ENCODE measurements at regions not wholly inside any gene's neighbourhood (a gene's known extent, or its start where the extent isn't known, plus 50 kb on each side); places are given as distances from the start of the nearest gene placed in this dataset.

DNA sequence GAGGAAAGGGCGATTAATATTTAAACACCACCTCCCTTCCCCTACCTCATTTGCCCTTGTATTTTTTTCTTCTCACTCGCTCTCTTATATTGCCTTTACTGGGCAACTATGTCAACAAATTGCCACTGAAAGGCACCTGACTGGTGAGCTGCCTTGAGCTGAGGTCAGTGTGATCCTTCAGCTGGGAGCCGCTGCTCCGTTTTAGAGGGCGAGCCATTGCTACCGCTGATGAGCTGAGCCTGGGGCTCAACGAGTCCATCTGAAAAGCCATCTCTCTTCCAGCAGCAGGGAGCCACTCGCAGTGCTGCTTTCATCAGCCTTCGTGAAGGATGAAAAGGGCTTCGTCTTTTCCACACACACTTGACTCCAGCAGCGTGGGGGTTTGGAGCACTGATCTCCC is 108.0 kb upstream of the KIF26B start:
- no peak for DNase-seq (ENCODE audit: low read depth)
- TF ChIP-seq, protein P1, sequence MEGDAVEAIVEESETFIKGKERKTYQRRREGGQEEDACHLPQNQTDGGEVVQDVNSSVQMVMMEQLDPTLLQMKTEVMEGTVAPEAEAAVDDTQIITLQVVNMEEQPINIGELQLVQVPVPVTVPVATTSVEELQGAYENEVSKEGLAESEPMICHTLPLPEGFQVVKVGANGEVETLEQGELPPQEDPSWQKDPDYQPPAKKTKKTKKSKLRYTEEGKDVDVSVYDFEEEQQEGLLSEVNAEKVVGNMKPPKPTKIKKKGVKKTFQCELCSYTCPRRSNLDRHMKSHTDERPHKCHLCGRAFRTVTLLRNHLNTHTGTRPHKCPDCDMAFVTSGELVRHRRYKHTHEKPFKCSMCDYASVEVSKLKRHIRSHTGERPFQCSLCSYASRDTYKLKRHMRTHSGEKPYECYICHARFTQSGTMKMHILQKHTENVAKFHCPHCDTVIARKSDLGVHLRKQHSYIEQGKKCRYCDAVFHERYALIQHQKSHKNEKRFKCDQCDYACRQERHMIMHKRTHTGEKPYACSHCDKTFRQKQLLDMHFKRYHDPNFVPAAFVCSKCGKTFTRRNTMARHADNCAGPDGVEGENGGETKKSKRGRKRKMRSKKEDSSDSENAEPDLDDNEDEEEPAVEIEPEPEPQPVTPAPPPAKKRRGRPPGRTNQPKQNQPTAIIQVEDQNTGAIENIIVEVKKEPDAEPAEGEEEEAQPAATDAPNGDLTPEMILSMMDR (conservative IDR thresholded peaks at IDR 0.05; ENCODE audit: low read depth, low read length): no peak
- H3K4me3 ChIP-seq (ENCODE audit: low read depth, low read length): no peak overlapping the region

DNA sequence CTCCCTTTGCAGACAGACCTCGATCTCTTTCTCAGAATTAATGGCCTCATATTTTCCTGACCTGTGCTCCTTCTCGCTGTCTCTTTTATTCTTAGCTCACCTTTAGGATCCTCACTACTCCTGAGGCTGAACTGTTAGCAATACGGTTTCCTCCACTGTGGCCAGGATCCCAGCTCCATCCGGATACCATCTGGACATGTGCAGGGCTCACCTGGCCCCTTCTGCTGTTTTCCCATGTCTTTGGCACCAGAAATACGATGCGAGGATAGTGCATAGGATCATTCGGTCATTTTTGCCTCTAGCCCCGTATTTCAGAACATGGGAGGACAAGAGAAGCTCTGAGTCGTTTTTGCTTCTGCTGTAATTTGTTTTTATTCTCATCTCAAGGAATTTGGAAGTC is 108.5 kb upstream of the KIF26B start:
- DNase-seq (ENCODE audit: low read depth): no peak
- H3K4me3 ChIP-seq (ENCODE audit: low read depth, low read length): no peak overlapping the region
- TF ChIP-seq, protein P1 (conservative IDR thresholded peaks at IDR 0.05; ENCODE audit: low read depth, low read length): no peak

DNA sequence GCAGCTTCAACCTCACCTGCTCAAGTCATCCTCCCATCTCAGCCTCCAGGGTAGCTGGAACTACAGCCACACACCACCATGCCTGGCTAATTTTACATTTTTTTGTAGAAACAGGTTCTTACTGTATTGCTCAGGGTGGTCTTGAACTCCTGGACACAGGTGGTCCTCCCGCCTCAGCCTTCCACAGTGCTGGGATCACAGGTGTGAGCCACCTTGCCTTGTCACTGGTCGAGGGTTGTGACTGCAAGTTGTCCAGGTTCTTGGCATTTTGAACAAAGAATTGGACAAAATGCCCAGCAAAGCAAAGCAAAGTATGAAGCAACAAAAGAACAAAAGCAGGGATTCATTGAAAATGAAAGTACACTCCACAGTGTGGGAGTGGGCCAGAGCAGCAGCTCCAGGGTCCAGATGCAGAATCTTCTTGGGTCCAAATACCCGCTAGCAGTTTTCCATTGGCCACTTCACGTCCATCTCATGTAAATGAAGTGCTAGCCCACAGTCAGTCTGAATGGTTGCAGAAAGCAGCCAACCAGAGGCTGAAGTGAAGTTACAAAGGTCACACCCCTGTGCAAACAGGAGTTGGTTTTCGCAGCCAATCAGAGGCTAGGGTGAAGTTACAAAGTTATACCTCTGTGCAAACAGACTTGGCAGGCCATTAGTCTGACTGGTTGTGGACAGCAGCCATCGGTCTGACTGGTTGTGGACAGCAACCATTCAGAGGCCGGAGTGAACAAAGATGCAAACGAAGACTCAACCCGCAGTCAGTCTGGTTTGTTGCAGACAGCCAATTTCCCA is 109.5 kb upstream of the KIF26B start:
- no peak for DNase-seq (ENCODE audit: low read depth)
- H3K4me3 ChIP-seq (ENCODE audit: low read depth, low read length): no peak overlapping the region
- TF ChIP-seq, protein P1 (conservative IDR thresholded peaks at IDR 0.05; ENCODE audit: low read depth, low read length): no peak

DNA sequence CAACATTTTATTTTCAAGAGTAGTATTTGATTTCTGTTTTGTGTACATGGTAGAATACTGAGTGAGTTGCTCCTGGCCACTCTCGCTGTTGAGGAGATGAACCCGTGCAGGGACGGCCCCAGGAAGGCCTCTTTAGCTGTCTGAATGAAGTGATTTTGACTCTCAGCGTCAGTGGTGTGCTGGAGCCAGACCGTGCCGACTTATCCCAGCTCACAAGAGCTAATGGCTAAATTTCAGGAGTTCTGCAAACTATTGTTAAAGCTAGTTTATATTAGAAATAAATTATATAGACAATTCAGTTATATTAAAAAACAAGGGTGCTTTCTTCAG is 111.2 kb upstream of the KIF26B start:
- TF ChIP-seq, protein P1 (conservative IDR thresholded peaks at IDR 0.05; ENCODE audit: low read depth, low read length): no peak
- H3K4me3 ChIP-seq (ENCODE audit: low read depth, low read length): no peak overlapping the region
- no peak for DNase-seq (ENCODE audit: low read depth)

DNA sequence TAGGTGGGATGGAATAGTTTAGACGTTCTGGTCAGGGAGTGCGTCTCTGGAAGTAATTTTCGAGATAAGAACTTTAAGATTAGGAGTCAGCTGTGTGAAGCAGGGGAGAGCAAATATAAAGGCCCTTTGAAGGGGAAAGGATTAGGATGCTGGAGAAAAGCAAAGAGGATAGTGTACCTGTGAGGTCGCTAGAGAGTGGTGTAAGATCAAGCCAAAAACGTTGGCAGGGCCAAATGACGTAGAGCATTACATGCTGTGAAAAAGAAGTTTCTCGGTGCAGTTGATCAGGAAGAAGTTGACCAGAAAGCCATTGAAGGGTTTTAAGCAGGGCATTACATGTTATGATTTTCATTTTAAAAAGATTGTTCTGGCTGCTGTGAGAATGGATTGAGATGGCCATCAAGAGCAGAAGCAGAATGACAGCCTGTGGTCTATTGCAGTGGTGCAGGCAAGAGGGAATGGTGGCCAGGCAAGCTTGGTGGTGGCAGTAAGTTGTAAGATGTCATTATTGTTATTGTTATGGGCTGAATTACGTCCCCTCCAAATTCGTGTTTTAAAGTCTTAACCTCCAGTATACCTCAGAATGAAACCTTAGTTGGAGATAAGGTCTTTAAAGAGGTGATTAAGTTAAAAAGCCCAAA is 113.6 kb upstream of the KIF26B start:
- no peak overlapping the region for H3K4me3 ChIP-seq (ENCODE audit: low read depth, low read length)
- TF ChIP-seq, protein P1 (conservative IDR thresholded peaks at IDR 0.05; ENCODE audit: low read depth, low read length): no peak
- no peak for DNase-seq (ENCODE audit: low read depth)

DNA sequence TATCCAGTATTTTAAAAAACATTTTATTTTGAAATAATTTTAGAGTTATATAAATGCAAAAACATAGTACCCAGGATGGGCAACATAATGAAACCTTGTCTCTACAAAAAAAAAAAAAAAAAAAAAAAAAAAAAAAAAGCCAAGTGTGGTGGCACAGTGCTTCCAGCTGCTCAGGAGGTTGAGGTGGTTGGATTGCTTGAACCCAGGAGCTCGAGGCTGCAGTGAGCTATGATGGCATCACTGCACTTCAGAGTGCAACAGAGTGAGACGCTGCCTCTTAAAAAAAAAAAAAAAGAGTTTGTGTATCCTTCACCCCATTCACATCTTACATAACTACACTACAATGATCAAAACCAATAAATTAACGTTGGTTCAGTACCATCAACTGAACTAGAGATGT is 115.6 kb upstream of the KIF26B start:
- no peak for DNase-seq (ENCODE audit: low read depth)
- no peak overlapping the region for H3K4me3 ChIP-seq (ENCODE audit: low read depth, low read length)
- TF ChIP-seq, protein P1 (conservative IDR thresholded peaks at IDR 0.05; ENCODE audit: low read depth, low read length): no peak

DNA sequence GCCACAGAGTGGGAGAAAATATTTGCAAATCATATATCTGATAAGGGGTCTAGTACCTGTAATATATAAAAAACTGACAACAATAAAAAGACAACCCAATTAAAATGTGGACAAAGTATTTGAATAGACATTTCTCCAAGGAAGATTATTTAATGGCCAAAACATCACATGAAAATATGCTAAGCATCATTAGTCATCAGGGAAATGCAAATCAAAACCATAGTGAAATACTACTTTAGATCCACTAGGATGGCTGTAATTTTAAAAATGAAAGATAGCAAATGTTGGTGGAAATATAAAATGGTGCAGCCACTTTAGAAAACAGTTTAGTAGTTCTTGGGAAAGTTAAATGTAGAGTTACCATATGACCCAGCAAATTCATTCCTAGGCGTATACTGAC is 118.7 kb upstream of the KIF26B start:
- H3K4me3 ChIP-seq (ENCODE audit: low read depth, low read length): no peak overlapping the region
- TF ChIP-seq, protein P1 (conservative IDR thresholded peaks at IDR 0.05; ENCODE audit: low read depth, low read length): no peak
- no peak for DNase-seq (ENCODE audit: low read depth)
